ENCODE measurements at regions not wholly inside any gene's neighbourhood (a gene's known extent, or its start where the extent isn't known, plus 50 kb on each side); places are given as distances from the start of the nearest gene placed in this dataset.

GRCh38 chr18:56298935-56299334, 339.5 kb downstream of the TXNL1 start:
- peak; percentile 17; the same call in 1 of the 2 replicates for TF ChIP-seq CTCF (IDR thresholded peaks at IDR 0.05; ENCODE audit: low read length)
- no peak for TF ChIP-seq EZH2 (optimal IDR thresholded peaks at IDR 0.05; ENCODE audit: low read depth, low read length)
- no peak for TF ChIP-seq EZH2phosphoT487 (IDR thresholded peaks at IDR 0.05; ENCODE audit: low read length)

Measured in MM.1S (cell line).